Spleen (tissue), 11 donors: ENCODE measurements at regions not wholly inside any gene's neighbourhood (a gene's known extent, or its start where the extent isn't known, plus 50 kb on each side); places are given as distances from the start of the nearest gene placed in this dataset.

Experiments
- DNase-seq: peaks from one replicate; pipeline ENCODE4 v3.0.0-alpha.2; 2020
- H3K27ac ChIP-seq, 8 donors: fragments of 200-600 bp; sonication (generic) in 7 of 8; 1 replicate in 4 of 8; 2 replicates in 4 of 8; pipeline versions ENCODE4 v1.5.0 to v1.8.0; 2016 to 2021; ENCODE audit warnings: inconsistent platforms in 4 of 8, mild to moderate bottlenecking in 4 of 8, moderate library complexity in 1 of 8
- H3K27me3 ChIP-seq, 7 donors: fragments of 200-600 bp; sonication (generic) in 6 of 7; replicated peaks in 1 of 7; 1 replicate in 4 of 7; 2 replicates in 3 of 7; pipeline versions ENCODE4 v1.5.0 to v1.8.0; 2016 to 2021; ENCODE audit warnings: inconsistent platforms in 3 of 7, mild to moderate bottlenecking in 1 of 7
- H3K36me3 ChIP-seq, 6 donors: fragments of 200-600 bp; sonication (generic) in 5 of 6; 1 replicate in 4 of 6; 2 replicates in 2 of 6; pipeline versions ENCODE4 v1.5.0 to v1.8.0; 2016 to 2021; ENCODE audit warnings: inconsistent platforms in 2 of 6
- H3K4me1 ChIP-seq, 6 donors: fragments of 200-600 bp; sonication (generic) in 5 of 6; 1 replicate in 3 of 6; 2 replicates in 3 of 6; pipeline versions ENCODE4 v1.5.0 to v1.8.0; 2016 to 2021; ENCODE audit warnings: inconsistent platforms in 3 of 6
- H3K4me3 ChIP-seq, 8 donors: fragments of 200-600 bp; sonication (generic) in 7 of 8; 1 replicate in 4 of 8; 2 replicates in 4 of 8; pipeline versions ENCODE4 v1.5.0 to v1.8.0; 2016 to 2021; ENCODE audit warnings: inconsistent platforms in 4 of 8, mild to moderate bottlenecking in 4 of 8, moderate library complexity in 2 of 8
- H3K9me3 ChIP-seq, 8 donors: fragments of 200-600 bp; sonication (generic) in 7 of 8; 1 replicate in 4 of 8; 2 replicates in 4 of 8; pipeline versions ENCODE4 v1.5.0 to v1.8.0; 2016 to 2021; ENCODE audit warnings: inconsistent platforms in 4 of 8
- POLR2A ChIP-seq, 3 donors: fragments of 450-650 bp; IDR thresholded peaks; one replicate each; pipeline ENCODE4 v1.5.1; 2017; ENCODE audit warnings: antibody characterized with exemption in 3 of 3, mild to moderate bottlenecking in 1 of 3
- POLR2AphosphoS5 ChIP-seq, 3 donors: sonication (generic); formaldehyde crosslinking; IDR thresholded peaks; one replicate each; pipeline ENCODE4 v1.5.1; 2017; ENCODE audit warnings: antibody characterized with exemption in 3 of 3
- WGBS, 5 donors: extraction: QIAGEN DNeasy Blood & Tissue Kit in 3 of 5; methylation state at CpG; one replicate each; pipeline versions ENCODE4 v1.1.5 to v1.1.7; 2013 to 2018; 5-methylcytosine and 5-hydroxymethylcytosine counted together
- intact Hi-C: fragments of 100-400 bp; cut with DNase I; formaldehyde crosslinking; loops from one replicate; pipeline ENCODE4 v1.15.0; 2023; ENCODE audit warnings: low total_unique reads
- small RNA-seq, 4 donors: library from RNA; depleted of rRNA; stranded (forward); fragments of <200 nt; gene quantifications; one replicate each; pipeline ENCODE3, GENCODE V24; 2016
- TF ChIP-seq, protein P1 (sequence below), 11 experiments: fragments of 200-600 bp in 7 of 11; fragments of 450-650 bp in 4 of 11; sonication (generic) in 4 of 11; IDR thresholded peaks in 8 of 11; conservative IDR thresholded peaks in 3 of 11; 1 replicate in 7 of 11; 2 replicates in 4 of 11; pipeline versions ENCODE4 v1.4.0 to v1.8.0; 2016 to 2021; ENCODE audit warnings: antibody characterized with exemption in 11 of 11, inconsistent platforms in 4 of 11, mild to moderate bottlenecking in 1 of 11
- donor health status: healthy with polysubstance abuse.
- donor health status: DM: no; HTN: no; CAD: no; lungs with moderate emphysema.
- donor health status: DM: no; HTN: no; CAD: no.
- donor health status: Bipolar disorder and iron deficiency.
- donor health status: healthy.
- donor health status: DM: no; HTN: no; CAD: no.
- donor health status: DM: yes; HTN: yes; CAD: no.

DNA sequence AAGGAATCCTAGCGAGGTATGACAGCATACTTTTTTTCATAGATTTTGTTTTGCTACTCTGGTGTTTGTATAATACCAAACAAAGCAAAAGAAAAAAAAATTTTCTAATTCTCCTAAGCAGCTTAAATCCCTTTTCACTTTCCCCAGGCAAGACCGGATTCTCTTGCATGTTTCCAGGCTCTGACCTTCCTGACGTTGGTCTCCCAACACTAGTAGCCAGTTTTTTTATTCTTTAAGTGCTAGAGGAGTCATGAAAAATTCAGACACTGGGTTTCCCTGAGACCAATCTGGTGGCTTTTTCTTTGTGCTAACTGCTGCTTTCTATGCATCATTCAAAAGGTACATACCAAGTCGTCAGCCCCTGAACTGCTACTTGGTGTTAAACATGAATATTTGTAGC lies 111.4 kb downstream of the ZNF326 start:
- DNase-seq: no peak
- intact Hi-C loops: no loop called here

DNA sequence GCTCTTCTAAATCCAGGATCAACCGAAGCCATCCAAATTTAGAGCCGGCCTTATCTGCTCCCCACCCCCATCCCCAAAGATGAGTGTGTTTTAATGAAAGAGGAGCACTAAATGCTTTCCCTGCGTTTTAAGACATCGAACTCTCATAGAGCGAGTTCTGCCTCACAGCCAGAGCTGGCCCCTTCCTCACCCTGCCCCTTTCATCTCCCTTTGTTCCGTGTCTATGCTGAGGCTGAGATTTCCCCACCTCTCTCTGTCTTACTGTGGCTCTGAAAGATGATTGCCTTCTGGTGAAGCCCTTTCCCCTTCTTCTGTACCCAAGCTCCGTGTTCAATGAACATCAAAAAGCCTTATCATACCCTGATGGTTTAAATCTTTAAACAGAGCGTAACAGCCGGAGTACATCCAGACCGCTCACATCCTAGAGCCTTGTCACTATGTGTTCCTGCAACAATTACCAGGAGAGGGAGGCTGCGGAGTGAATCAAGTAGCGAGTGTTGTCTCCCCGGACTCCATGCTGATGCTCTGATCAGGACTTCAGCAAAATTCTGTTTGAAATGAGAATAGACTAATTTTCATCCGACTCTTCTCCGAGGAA lies 110.1 kb downstream of the ZNF326 start:
- WGBS, 5 donors: 72 to 84% (median 81%) methylated on average over 15 of the region's 15 CpGs
- H3K27me3 ChIP-seq: peaks cover 0 to 7% (median 0%) of the 10 kb centered on the region in 7 donors
- H3K4me3 ChIP-seq: no peak overlapping the region
- no peak for DNase-seq
- intact Hi-C loops: no loop called here
- no peak overlapping the region for H3K27ac ChIP-seq
- H3K9me3 ChIP-seq: no peaks in the 10 kb centered on the region
- no peaks in the 10 kb centered on the region for H3K4me1 ChIP-seq
- H3K36me3 ChIP-seq: no peaks in the 10 kb centered on the region
- TF ChIP-seq, protein P1, sequence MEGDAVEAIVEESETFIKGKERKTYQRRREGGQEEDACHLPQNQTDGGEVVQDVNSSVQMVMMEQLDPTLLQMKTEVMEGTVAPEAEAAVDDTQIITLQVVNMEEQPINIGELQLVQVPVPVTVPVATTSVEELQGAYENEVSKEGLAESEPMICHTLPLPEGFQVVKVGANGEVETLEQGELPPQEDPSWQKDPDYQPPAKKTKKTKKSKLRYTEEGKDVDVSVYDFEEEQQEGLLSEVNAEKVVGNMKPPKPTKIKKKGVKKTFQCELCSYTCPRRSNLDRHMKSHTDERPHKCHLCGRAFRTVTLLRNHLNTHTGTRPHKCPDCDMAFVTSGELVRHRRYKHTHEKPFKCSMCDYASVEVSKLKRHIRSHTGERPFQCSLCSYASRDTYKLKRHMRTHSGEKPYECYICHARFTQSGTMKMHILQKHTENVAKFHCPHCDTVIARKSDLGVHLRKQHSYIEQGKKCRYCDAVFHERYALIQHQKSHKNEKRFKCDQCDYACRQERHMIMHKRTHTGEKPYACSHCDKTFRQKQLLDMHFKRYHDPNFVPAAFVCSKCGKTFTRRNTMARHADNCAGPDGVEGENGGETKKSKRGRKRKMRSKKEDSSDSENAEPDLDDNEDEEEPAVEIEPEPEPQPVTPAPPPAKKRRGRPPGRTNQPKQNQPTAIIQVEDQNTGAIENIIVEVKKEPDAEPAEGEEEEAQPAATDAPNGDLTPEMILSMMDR (IDR thresholded peaks at IDR 0.05 in 8 of 11, conservative IDR thresholded peaks at IDR 0.05 in 3 of 11): no peak
- TF ChIP-seq POLR2A (IDR thresholded peaks at IDR 0.05): no peak
- no peak for TF ChIP-seq POLR2AphosphoS5 (IDR thresholded peaks at IDR 0.05)

More for the DNA sequence above, 111.4 kb downstream of the ZNF326 start:
- TF ChIP-seq, protein P1 (IDR thresholded peaks at IDR 0.05 in 8 of 11, conservative IDR thresholded peaks at IDR 0.05 in 3 of 11): no peak
- TF ChIP-seq POLR2A (IDR thresholded peaks at IDR 0.05) (no peak), POLR2AphosphoS5 (IDR thresholded peaks at IDR 0.05) (no peak)
- no peaks in the 10 kb centered on the region for H3K9me3 ChIP-seq
- WGBS, 5 donors: 70 to 82% (median 76%) methylated on average over 4 of the region's 4 CpGs
- no peaks in the 10 kb centered on the region for H3K4me1 ChIP-seq
- H3K4me3 ChIP-seq: no peak overlapping the region
- H3K36me3 ChIP-seq: no peaks in the 10 kb centered on the region
- peaks cover 0 to 11% (median 0%) of the 10 kb centered on the region in 7 donors for H3K27me3 ChIP-seq
- no peak overlapping the region for H3K27ac ChIP-seq

DNA sequence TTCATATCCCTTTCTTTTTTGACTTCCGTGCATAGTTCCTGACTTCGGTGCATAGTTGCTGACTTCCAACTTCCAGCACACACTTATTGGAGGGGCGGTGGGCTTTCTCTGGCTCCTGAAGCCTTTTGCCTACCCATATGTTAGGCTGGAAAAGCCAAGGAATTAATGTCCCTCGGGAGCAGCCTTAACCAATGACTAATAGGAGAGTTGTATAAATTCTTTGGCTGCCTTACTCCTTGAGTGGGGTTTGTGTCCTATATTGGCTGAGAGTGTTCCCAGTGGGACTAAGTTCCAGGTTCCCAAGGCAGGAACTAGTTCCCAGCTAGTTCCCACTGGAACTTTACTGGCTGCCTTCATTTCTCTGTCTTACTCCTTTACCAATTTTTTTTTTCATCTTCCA lies 105.7 kb downstream of the ZNF326 start:
- Histone ChIP-seq H3K4me1 (no peaks in the 10 kb centered on the region), H3K36me3 (no peaks in the 10 kb centered on the region), H3K27me3 (no peaks in the 10 kb centered on the region), H3K4me3 (no peak overlapping the region), H3K27ac (no peak overlapping the region), H3K9me3 (peaks cover 0 to 13% (median 9%) of the 10 kb centered on the region in 8 donors)
- intact Hi-C loops: no loop called here
- TF ChIP-seq, protein P1 (IDR thresholded peaks at IDR 0.05 in 8 of 11, conservative IDR thresholded peaks at IDR 0.05 in 3 of 11): no peak
- TF ChIP-seq POLR2AphosphoS5 (IDR thresholded peaks at IDR 0.05) (no peak), POLR2A (IDR thresholded peaks at IDR 0.05) (no peak)
- DNase-seq: no peak
- WGBS, 5 donors: 79 to 90% (median 82%) methylated on average over 4 of the region's 4 CpGs

DNA sequence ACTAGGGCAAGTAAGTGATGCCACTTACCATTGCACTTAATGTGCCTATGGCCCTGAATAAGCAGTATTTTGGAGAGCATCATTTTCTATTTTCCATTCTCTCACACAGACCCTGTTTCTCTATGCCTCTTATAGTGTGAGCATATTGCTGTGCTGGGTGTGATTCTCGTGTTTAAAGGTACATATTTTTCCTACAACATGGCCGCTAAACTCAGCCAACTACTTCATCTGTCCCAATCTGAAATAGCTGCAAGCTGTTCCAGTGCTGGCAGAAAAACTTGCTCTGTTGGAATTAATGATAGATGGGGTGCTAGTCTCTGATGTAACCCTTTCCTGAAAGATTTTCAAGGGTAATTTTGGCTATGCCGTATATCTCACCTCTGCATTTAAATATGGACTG lies 97.5 kb downstream of the ZNF326 start:
- WGBS, 5 donors: 76 to 90% (median 83%) methylated on average over 3 of the region's 3 CpGs
- Histone ChIP-seq H3K27ac (no peak overlapping the region), H3K9me3 (peaks cover 0 to 23% (median 17%) of the 10 kb centered on the region in 8 donors)

More for the DNA sequence above, 97.5 kb downstream of the ZNF326 start:
- intact Hi-C loops: no loop called here
- DNase-seq: no peak
- no peaks in the 10 kb centered on the region for H3K36me3 ChIP-seq
- H3K4me1 ChIP-seq: no peaks in the 10 kb centered on the region
- no peak overlapping the region for H3K4me3 ChIP-seq
- peaks cover 0 to 4% (median 0%) of the 10 kb centered on the region in 7 donors for H3K27me3 ChIP-seq
- TF ChIP-seq POLR2A (IDR thresholded peaks at IDR 0.05) (no peak), POLR2AphosphoS5 (IDR thresholded peaks at IDR 0.05) (no peak)
- TF ChIP-seq, protein P1 (IDR thresholded peaks at IDR 0.05 in 8 of 11, conservative IDR thresholded peaks at IDR 0.05 in 3 of 11): no peak

Small RNA genes lying in the stretch of these regions (small RNA-seq; reads per million reads assigned to genes)
- 0 reads per million in 4 donors for gene RNU6-695P
